ENCODE measurements at regions not wholly inside any gene's neighbourhood (a gene's known extent, or its start where the extent isn't known, plus 50 kb on each side); places are given as distances from the start of the nearest gene placed in this dataset.

GRCh38 chr2:790081-790480 is 112.9 kb upstream of the TMEM18 start:
- TF ChIP-seq POLR2A (IDR thresholded peaks at IDR 0.05; ENCODE audit: low read length) (no peak), GATA1 (IDR thresholded peaks at IDR 0.05; ENCODE audit: low read depth, low read length) (no peak)
- no peak for DNase-seq

DNA sequence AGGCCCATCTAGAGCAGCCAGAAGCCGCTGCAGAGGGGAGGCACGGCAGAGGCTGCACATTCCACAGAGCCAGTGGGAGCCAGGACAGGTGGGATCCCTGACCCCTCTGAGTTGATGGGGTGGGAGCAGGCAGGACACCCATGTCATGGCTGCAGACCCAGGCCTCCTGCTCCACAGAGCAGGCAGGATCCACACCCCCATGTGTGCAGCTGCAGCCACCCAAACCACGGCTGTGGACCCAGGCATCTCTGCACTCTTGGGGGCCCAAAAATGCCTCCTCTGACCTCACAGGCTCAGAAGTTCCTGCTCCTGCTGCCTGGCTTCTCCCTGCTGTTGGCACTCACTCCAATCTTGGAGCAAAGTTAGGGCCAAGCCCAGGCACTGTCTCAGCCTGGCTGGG is 112.3 kb upstream of the TMEM18 start:
- DNase-seq: no peak
- TF ChIP-seq POLR2A (IDR thresholded peaks at IDR 0.05; ENCODE audit: low read length): no peak
- no peak for TF ChIP-seq GATA1 (IDR thresholded peaks at IDR 0.05; ENCODE audit: low read depth, low read length)

- no peak for DNase-seq
- TF ChIP-seq POLR2A (IDR thresholded peaks at IDR 0.05; ENCODE audit: low read length): no peak
- TF ChIP-seq GATA1 (IDR thresholded peaks at IDR 0.05; ENCODE audit: low read depth, low read length): no peak
Observed at GRCh38 chr2:788227-789032, 111.2 kb upstream of the TMEM18 start.

GRCh38 chr2:784753-785152 is 107.5 kb upstream of the TMEM18 start:
- no peak for TF ChIP-seq POLR2A (IDR thresholded peaks at IDR 0.05; ENCODE audit: low read length)
- TF ChIP-seq GATA1 (IDR thresholded peaks at IDR 0.05; ENCODE audit: low read depth, low read length): no peak
- DNase-seq: no peak

- DNase-seq: no peak
Observed at GRCh38 chr2:780581-780980, 103.4 kb upstream of the TMEM18 start.

DNA sequence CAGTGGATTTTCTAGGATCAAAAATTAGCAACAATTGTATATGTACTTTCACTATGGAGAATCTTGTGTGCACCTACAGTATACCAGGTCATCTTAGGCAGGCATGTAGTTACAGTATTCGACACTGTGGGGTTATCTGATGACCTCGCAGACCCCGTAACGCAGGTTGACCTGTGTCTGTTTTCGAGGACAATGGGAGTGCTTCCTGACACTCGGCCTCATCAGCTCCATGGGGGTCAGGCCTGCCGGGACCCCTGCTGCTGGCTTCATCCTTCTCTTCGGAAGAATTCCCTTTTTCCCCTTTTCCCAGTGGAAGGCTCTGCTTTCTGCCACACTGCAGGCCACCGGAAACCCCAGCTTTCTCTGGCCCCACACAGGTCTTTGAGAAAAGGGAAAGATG is 102.8 kb upstream of the TMEM18 start:
- no peak for DNase-seq
- no peak for TF ChIP-seq POLR2A (IDR thresholded peaks at IDR 0.05; ENCODE audit: low read length)
- TF ChIP-seq GATA1 (IDR thresholded peaks at IDR 0.05; ENCODE audit: low read depth, low read length): no peak

More at GRCh38 chr2:780581-780980, 103.4 kb upstream of the TMEM18 start:
- no peak for TF ChIP-seq GATA1 (IDR thresholded peaks at IDR 0.05; ENCODE audit: low read depth, low read length)
- TF ChIP-seq POLR2A (IDR thresholded peaks at IDR 0.05; ENCODE audit: low read length): no peak

DNA sequence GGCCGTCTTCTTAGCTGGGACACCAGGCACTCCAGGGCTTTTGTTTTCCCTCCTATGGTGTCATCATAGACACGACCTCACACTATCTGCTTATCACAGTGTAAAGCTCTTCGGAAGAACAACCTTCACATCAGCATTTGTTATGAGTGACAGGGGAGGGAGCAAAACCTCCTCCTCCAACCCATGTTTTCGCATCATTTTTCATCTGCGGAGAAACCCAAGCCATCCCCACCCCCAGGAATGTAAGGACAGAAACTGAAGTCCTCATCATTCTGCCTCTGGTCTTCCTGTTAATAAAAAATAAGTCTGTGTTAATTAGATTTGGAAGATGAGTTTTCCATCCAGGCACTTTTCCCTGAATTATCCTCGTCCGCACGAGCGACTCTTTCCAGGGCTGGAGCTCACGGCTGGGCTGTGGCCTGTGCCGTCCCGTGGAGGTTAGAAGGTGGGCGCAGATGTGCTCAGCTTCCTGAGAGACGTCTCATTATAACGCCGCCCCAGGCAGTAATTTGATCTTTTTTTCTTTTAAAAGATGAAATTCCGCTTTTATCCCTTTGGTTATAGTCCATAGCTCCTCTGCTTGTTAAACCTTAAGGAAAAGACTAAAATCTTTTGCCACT is 101.6 kb upstream of the TMEM18 start:
- TF ChIP-seq GATA1 (IDR thresholded peaks at IDR 0.05; ENCODE audit: low read depth, low read length) (no peak), POLR2A (IDR thresholded peaks at IDR 0.05; ENCODE audit: low read length) (no peak)
- DNase-seq: no peak

DNA sequence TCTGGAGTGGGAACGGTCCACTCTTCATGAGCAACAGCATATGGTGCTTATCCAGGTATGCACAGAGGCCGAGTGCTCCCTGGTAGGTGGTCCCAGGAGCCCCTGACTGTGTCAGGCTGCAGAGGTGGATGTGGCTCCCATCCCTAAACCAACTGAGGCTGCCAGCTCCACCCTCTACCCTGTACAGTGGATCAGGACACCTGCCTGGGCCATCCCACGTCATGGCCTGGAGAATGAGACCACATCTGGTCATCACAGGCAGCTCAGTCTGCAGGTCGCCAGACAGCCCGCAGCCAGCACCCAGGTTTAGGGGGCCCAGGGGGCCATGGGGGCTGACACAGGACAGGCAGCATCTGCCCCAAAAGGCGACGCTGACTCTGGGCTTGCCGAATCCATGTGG is 100.3 kb upstream of the TMEM18 start:
- TF ChIP-seq GATA1 (IDR thresholded peaks at IDR 0.05; ENCODE audit: low read depth, low read length): no peak
- no peak for TF ChIP-seq POLR2A (IDR thresholded peaks at IDR 0.05; ENCODE audit: low read length)
- no peak for DNase-seq

GRCh38 chr2:777051-777450 is 99.8 kb upstream of the TMEM18 start:
- no peak for DNase-seq
- no peak for TF ChIP-seq GATA1 (IDR thresholded peaks at IDR 0.05; ENCODE audit: low read depth, low read length)
- TF ChIP-seq POLR2A (IDR thresholded peaks at IDR 0.05; ENCODE audit: low read length): no peak

- no peak for DNase-seq
- TF ChIP-seq GATA1 (IDR thresholded peaks at IDR 0.05; ENCODE audit: low read depth, low read length): no peak
- TF ChIP-seq POLR2A (IDR thresholded peaks at IDR 0.05; ENCODE audit: low read length): no peak
Observed at GRCh38 chr2:776487-776886, 99.3 kb upstream of the TMEM18 start.

DNA sequence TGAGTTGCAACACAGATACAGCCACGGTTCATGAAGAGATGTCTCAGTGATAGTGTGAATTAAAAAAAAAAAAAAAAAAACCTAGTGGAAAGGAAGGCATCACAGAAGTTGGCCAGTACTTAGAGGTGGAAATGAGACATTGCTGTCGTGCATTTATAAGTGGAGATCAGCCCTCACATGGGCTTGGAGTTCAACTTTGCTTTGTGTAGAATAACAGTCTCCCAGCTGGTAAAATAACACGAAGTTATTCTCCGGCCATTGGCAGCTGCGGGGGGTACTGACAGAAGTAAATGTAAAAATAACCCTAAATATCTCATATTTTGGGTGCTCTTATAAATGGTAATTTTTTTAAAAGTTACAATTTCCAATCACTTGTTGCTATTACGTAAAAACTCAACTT is 98.8 kb upstream of the TMEM18 start:
- TF ChIP-seq POLR2A (IDR thresholded peaks at IDR 0.05; ENCODE audit: low read length) (no peak), GATA1 (IDR thresholded peaks at IDR 0.05; ENCODE audit: low read depth, low read length) (no peak)
- DNase-seq: no peak

DNA sequence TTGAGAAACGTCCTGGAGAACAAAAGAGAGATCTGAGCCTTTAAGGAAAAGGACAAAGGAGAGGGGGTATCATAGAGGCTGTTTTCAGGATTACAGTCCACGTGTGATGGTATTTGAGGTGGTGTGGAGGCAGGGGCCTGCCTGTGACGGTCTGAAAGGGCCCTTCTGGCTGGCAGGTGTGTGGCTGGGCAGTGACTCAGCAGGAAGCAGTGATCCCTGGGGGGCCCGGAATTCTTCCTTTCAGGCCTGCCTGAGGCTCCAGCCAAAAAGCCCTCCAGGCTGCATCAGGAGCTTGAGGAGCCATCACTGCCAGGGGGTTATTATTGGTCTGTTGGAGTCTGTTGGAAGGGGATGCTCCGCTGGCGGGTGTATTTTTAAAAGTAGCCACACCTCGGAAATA is 97.2 kb upstream of the TMEM18 start:
- TF ChIP-seq GATA1 (IDR thresholded peaks at IDR 0.05; ENCODE audit: low read depth, low read length): no peak
- no peak for TF ChIP-seq POLR2A (IDR thresholded peaks at IDR 0.05; ENCODE audit: low read length)

GRCh38 chr2:773256-774160 is 96.3 kb upstream of the TMEM18 start:
- TF ChIP-seq POLR2A (IDR thresholded peaks at IDR 0.05; ENCODE audit: low read length) (no peak), GATA1 (IDR thresholded peaks at IDR 0.05; ENCODE audit: low read depth, low read length) (no peak)
- no peak for DNase-seq

More for the DNA sequence above, 97.2 kb upstream of the TMEM18 start:
- no peak for DNase-seq

DNA sequence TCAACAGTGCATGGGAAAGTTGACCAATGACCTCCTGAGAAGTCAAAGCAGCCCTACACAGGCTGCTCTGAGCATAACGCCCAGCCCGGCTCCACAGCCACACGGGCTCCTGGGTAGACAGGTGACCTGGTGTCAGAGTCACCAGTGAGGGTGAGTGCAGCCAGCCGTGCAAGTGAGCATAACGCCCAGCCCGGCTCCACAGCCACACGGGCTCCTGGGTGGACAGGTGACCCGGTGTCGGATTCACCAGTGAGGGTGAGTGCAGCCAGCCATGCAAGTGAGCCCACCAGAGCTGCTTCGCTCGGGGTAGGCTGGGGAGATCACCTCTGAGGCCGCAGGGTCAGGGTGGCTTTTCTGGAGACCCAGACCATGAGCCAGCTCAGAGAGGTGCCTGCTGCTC is 94.3 kb upstream of the TMEM18 start:
- DNase-seq: no peak
- no peak for TF ChIP-seq POLR2A (IDR thresholded peaks at IDR 0.05; ENCODE audit: low read length)

All from erythroblast (primary cell).